Choroid plexus epithelial cell (primary cell): ENCODE measurements at regions not wholly inside any gene's neighbourhood (a gene's known extent, or its start where the extent isn't known, plus 50 kb on each side); places are given as distances from the start of the nearest gene placed in this dataset.

Experiments used
- DNase-seq: peaks from one replicate; pipeline ENCODE4 v3.0.0-alpha.2; 2010; ENCODE audit warnings: low read depth
- H3K4me3 ChIP-seq: 2 replicates; pipeline ENCODE4 v1.5.1; 2011; ENCODE audit warnings: low read depth, mild to moderate bottlenecking, control low read depth, low read length, moderate library complexity
- TF ChIP-seq, protein P1 (sequence below): conservative IDR thresholded peaks from 2 replicates; pipeline ENCODE4 v1.5.1; 2011; ENCODE audit warnings: low read depth, mild to moderate bottlenecking, control low read depth, inconsistent platforms, low read length, moderate library complexity

GRCh38 chr15:53312707-53313106 is 446.8 kb downstream of the WDR72 start:
- DNase-seq = no peak
- TF ChIP-seq, protein P1, sequence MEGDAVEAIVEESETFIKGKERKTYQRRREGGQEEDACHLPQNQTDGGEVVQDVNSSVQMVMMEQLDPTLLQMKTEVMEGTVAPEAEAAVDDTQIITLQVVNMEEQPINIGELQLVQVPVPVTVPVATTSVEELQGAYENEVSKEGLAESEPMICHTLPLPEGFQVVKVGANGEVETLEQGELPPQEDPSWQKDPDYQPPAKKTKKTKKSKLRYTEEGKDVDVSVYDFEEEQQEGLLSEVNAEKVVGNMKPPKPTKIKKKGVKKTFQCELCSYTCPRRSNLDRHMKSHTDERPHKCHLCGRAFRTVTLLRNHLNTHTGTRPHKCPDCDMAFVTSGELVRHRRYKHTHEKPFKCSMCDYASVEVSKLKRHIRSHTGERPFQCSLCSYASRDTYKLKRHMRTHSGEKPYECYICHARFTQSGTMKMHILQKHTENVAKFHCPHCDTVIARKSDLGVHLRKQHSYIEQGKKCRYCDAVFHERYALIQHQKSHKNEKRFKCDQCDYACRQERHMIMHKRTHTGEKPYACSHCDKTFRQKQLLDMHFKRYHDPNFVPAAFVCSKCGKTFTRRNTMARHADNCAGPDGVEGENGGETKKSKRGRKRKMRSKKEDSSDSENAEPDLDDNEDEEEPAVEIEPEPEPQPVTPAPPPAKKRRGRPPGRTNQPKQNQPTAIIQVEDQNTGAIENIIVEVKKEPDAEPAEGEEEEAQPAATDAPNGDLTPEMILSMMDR = no peak
- no peak overlapping the region for H3K4me3 ChIP-seq

DNA sequence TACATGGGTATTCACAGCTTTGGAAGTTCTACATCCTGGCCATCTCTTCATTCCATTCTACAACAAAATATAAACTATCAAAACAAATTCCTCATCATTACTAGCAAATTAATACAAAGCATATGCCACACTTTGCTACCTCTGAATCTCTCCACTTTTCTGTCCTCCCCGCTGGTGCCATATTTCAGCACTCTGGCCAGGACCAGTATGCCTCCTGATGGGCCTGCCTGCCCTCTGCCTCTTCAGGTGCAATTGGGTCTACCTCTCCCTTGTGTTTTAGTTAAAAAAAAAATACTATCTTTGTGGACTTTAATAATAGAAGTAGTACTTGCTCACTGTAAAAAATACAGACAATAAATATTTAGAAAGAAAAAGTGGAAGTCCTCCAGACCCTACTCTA is 448.8 kb downstream of the WDR72 start:
- TF ChIP-seq, protein P1 = no peak
- H3K4me3 ChIP-seq = no peak overlapping the region
- no peak for DNase-seq

DNA sequence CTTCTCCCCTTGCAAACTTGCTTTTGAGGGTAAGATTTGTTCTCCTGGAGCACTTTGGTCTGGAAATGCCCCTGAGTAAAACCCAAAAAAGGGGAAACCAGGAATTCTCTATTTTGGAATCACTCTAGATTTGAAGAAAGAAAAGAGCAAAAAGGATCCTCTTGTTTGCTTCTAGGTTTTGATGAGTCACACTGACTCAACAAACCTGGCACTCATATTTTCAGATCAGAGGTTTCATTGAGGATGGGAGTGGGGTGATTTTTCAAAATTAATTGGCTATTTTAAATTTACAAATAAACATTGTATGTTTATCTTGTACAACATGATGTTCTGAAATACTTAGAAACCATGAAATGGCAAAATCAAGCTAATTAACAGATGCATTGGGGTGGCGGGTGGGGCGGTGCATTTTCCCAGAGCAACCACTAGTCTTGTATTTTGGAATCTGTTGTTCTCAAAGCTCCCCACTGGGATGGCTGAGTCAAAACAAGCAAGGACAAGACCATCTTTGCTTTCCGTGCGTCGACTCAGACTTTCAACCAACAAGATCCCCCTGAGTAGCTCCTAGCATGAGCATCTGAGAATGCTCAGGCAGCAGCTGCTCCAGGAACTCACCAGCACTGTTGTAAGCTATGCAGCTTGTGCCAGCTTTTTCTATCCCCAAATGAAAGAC is 451.4 kb downstream of the WDR72 start:
- DNase-seq = no peak
- H3K4me3 ChIP-seq = no peak overlapping the region
- TF ChIP-seq, protein P1 = no peak

DNA sequence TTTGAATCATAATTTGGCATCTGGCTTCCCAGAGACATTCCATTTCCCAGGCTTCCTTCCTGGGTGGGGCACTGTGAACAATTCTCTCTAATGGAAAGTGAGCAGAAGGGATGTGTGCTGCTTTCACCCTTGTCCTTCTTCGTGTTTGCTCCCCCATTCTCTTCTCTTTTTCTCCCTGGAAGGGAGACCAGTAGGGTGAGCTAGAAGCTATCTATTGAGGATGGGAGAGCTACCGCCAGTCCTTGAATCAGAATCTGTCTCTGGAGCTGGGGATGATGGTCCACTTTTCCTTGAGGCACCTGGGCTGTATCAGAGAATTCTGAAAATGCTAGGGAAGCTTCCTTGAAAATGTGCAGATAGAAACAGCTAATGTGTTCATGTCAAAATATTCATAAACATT is 453.9 kb downstream of the WDR72 start:
- TF ChIP-seq, protein P1 = no peak
- H3K4me3 ChIP-seq = no peak overlapping the region
- DNase-seq = no peak

- DNase-seq = no peak
- H3K4me3 ChIP-seq = no peak overlapping the region
- TF ChIP-seq, protein P1 = no peak
Measured at GRCh38 chr15:53305101-53305500, 454.4 kb downstream of the WDR72 start.

- DNase-seq = no peak
- TF ChIP-seq, protein P1 = no peak
Measured at GRCh38 chr15:53297828-53298227, 461.6 kb downstream of the WDR72 start.

GRCh38 chr15:53296603-53297002 is 462.9 kb downstream of the WDR72 start:
- no peak for DNase-seq
- TF ChIP-seq, protein P1 = no peak
- H3K4me3 ChIP-seq = no peak overlapping the region

More at GRCh38 chr15:53297828-53298227, 461.6 kb downstream of the WDR72 start:
- H3K4me3 ChIP-seq = no peak overlapping the region
